HepG2 (cell line): ENCODE measurements at regions not wholly inside any gene's neighbourhood (a gene's known extent, or its start where the extent isn't known, plus 50 kb on each side); places are given as distances from the start of the nearest gene placed in this dataset.

Experiments
- ATAC-seq: fragments of 200-7000 bp; cut with Tn5 transposase; 3 replicates; pipeline ENCODE4 v1.9.1; 2020; ENCODE audit warnings: mild to moderate bottlenecking, moderate library complexity
- BruUV-seq: library from RNA; stranded (reverse); fragments of 400-500 nt; replicated peaks from 2 replicates; lab custom pipeline; 2021; lab: Mats Ljungman, UMichigan
- CTCF ChIA-PET: fragments of 300-600 bp; formaldehyde crosslinking; extraction: SDS; loops from one replicate; lab custom pipeline; 2021; ENCODE audit warnings: low total read pairs, inconsistent platforms, low intra/inter-chr PET ratio; lab: Yijun Ruan, JAX
- POLR2A ChIA-PET: fragments of 350-600 bp; sonication (Branson Sonifier 250); formaldehyde crosslinking; loops from one replicate; lab custom pipeline; 2020; ENCODE audit warnings: antibody characterized with exemption, inconsistent platforms; lab: Yijun Ruan, JAX
- DNase-seq: peaks from one replicate; pipeline ENCODE4 v3.0.0-alpha.2; 2015; ENCODE audit warnings: low spot score
- FAIRE-seq: peaks from 3 replicates; lab custom pipeline; 2011; peaks lifted over from hg19 to GRCh38; lab: Jason Lieb, UNC
- H2AFZ ChIP-seq: one replicate; pipeline ENCODE4 v1.6.1; 2011; ENCODE audit warnings: low read length, inconsistent platforms
- H3K27ac ChIP-seq: fragments of 300-600 bp; 3 replicates; pipeline ENCODE4 v1.8.0; 2011; ENCODE audit warnings: mixed run types, mild to moderate bottlenecking, mixed read lengths, low read length, inconsistent platforms; ENCODE audit not compliant: insufficient read depth; ENCODE audit errors: extremely low read length
- H3K27me3 ChIP-seq, 2 experiments: fragments of 200-600 bp in 1 of 2; 2 replicates in 1 of 2; 3 replicates in 1 of 2; pipeline versions ENCODE4 v1.6.0 to v1.8.0; 2011; ENCODE audit warnings: low read length in 2 of 2, mild to moderate bottlenecking in 2 of 2, moderate library complexity in 2 of 2, inconsistent platforms in 1 of 2; ENCODE audit not compliant: insufficient read depth in 2 of 2, control insufficient read depth in 1 of 2
- H3K36me3 ChIP-seq, 2 experiments: fragments of 200-600 bp in 1 of 2; replicated peaks in 1 of 2; 2 replicates in 1 of 2; 3 replicates in 1 of 2; pipeline versions ENCODE4 v1.5.1 to v1.8.0; 2011; ENCODE audit warnings: low read length in 2 of 2, inconsistent platforms in 1 of 2; ENCODE audit not compliant: insufficient read depth in 2 of 2, control insufficient read depth in 1 of 2
- H3K4me1 ChIP-seq: 2 replicates; pipeline ENCODE4 v1.5.1; 2012; ENCODE audit warnings: low read length, inconsistent platforms; ENCODE audit not compliant: insufficient read depth
- H3K4me2 ChIP-seq: 2 replicates; pipeline ENCODE4 v1.6.0; 2011; ENCODE audit warnings: low read depth, low read length, inconsistent platforms
- H3K4me3 ChIP-seq, 3 experiments: fragments of 200-600 bp in 1 of 3; sonication (generic), shearing (Covaris generic) in 1 of 3; replicated peaks in 1 of 3; 2 replicates each; pipeline ENCODE4 v1.5.1; 2011 to 2016; ENCODE audit warnings: low read length in 3 of 3, inconsistent platforms in 2 of 3, low read depth in 2 of 3, mild to moderate bottlenecking in 2 of 3, control low read depth in 1 of 3, mixed read lengths in 1 of 3; ENCODE audit not compliant: insufficient read depth in 1 of 3
- H3K79me2 ChIP-seq: one replicate; pipeline ENCODE4 v1.6.1; 2011; ENCODE audit warnings: low read length, inconsistent platforms; ENCODE audit not compliant: insufficient read depth
- H3K9ac ChIP-seq: 2 replicates; pipeline ENCODE4 v1.6.0; 2011; ENCODE audit warnings: mild to moderate bottlenecking, low read depth, low read length, inconsistent platforms; ENCODE audit not compliant: insufficient read depth
- H3K9me3 ChIP-seq: 2 replicates; pipeline ENCODE4 v1.5.1; 2012; ENCODE audit warnings: mild to moderate bottlenecking, low read length
- H4K20me1 ChIP-seq: 2 replicates; pipeline ENCODE4 v1.6.0; 2011; ENCODE audit warnings: inconsistent platforms, mild to moderate bottlenecking, low read length, moderate library complexity; ENCODE audit not compliant: insufficient read depth
- ARID2 ChIP-seq: sonication (generic); formaldehyde crosslinking; IDR thresholded peaks from 2 replicates; pipeline ENCODE4 v1.8.1; 2022; ENCODE audit warnings: mild to moderate bottlenecking, missing genetic modification reagents, borderline replicate concordance
- ARNT ChIP-seq: fragments of 450-650 bp; IDR thresholded peaks from 2 replicates; pipeline ENCODE4 v1.6.1; 2017
- KDM6A ChIP-seq: IDR thresholded peaks from 2 replicates; pipeline ENCODE4 v1.6.1; 2016; ENCODE audit warnings: low read depth
- NR2F6 ChIP-seq, 2 experiments: IDR thresholded peaks; 2 replicates each; pipeline ENCODE4 v1.6.1; 2016; ENCODE audit warnings: antibody characterized with exemption in 1 of 2, mild to moderate bottlenecking in 1 of 2
- SUZ12 ChIP-seq: fragments of 150-350 bp; IDR thresholded peaks from 2 replicates; pipeline ENCODE4 v1.6.1; 2014; ENCODE audit warnings: low read depth, low read length
- TCF7L2 ChIP-seq: IDR thresholded peaks from 2 replicates; pipeline ENCODE4 v1.6.1; 2011; ENCODE audit warnings: mild to moderate bottlenecking, low read depth, low read length, moderate library complexity
- ZFY ChIP-seq: sonication (generic); formaldehyde crosslinking; IDR thresholded peaks from 2 replicates; pipeline ENCODE4 v1.4.0; 2020; ENCODE audit warnings: missing genetic modification reagents
- WGBS: methylation state at CpG from one replicate; pipeline ENCODE4 v1.1.6; 2017; ENCODE audit warnings: low lambda C conversion rate; 5-methylcytosine and 5-hydroxymethylcytosine counted together
- in situ Hi-C: cut with HindIII; loops from 2 replicates; pipeline ENCODE4 v1.10.0; 2017; ENCODE audit warnings: low pct_unique_long_range_greater_than_20kb; ENCODE audit not compliant: extremely low pct_ligation_motif_present
- intact Hi-C: fragments of 100-400 bp; cut with micrococcal nuclease; formaldehyde crosslinking; loops from one replicate; pipeline ENCODE4 v1.10.0; 2022; ENCODE audit not compliant: unreplicated experiment
- TF ChIP-seq, protein P1 (sequence below): sonication (generic); formaldehyde crosslinking; IDR thresholded peaks from 2 replicates; pipeline ENCODE4 v1.5.1; 2020; ENCODE audit warnings: missing genetic modification reagents, mild to moderate bottlenecking, borderline replicate concordance
- TF ChIP-seq, protein P2 (sequence below): sonication (generic); formaldehyde crosslinking; IDR thresholded peaks from 2 replicates; pipeline ENCODE4 v1.5.1; 2020; ENCODE audit warnings: missing genetic modification reagents, mild to moderate bottlenecking, borderline replicate concordance
- TF ChIP-seq, protein P3 (sequence below): sonication (generic); formaldehyde crosslinking; IDR thresholded peaks from 2 replicates; pipeline ENCODE4 v1.4.0; 2020; ENCODE audit warnings: missing genetic modification reagents, borderline replicate concordance
- TF ChIP-seq, protein P4 (sequence below): sonication (generic); formaldehyde crosslinking; IDR thresholded peaks from 2 replicates; pipeline ENCODE4 v1.5.1; 2020; ENCODE audit warnings: mild to moderate bottlenecking, missing genetic modification reagents, moderate library complexity

DNA sequence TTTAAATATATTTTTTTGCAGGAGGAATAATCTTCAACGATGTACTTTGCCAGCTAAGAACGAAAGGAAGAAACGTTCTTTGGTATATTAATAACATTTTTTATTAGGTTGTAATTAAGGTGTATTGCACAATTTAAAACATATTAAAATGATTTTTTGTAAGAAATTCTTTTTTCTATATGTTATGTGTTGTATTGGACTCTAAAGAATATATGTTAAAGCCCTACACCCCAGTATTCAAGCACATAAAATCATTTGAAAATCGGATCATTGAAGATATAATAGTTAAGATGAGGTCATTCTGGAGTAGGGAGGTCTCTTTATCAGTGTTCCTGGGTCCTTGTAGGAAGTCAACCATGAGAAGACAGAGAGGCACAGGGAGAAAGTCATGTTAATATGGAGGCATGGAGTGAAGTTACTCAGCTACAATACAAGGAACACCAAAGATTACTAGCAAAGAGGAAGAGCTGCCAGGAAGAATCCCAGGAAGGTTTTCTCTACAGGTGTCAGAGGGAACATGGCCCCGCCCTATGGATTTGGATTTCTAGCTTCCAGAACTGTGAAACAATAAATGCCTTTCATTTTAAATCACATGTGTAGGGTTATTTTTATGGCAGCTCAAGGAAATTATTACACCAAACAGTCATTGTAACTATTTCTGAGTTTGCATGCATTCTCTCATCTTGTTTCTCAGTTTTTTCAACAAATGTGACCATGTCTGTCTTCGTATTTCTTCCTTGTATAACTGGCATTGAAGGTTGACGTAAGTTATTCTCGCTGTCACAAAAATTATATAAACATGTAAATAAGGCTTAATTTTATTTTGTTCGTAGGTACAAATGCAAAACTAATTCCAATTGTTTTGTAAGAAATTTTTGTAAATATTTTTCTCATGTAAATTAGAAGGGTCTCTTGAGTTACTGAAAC, 75.4 kb upstream of the VPREB1 start:
- in situ Hi-C loops: no loop called here
- FAIRE-seq (no peak), ATAC-seq (no peak), DNase-seq (no peak)
- Histone ChIP-seq H3K9ac (no peak overlapping the region), H3K79me2 (no peaks in the 10 kb centered on the region), H2AFZ (no peak overlapping the region), H3K4me2 (peak overlapping the region; percentile 42; the same call in 1 of the 2 replicates), H3K27ac (no peak overlapping the region), H4K20me1 (no peaks in the 10 kb centered on the region), H3K36me3 (no peaks in the 10 kb centered on the region), H3K4me3 (no peak overlapping the region), H3K4me1 (peaks cover 5% of the 10 kb centered on the region; the same call in 1 of the 2 replicates), H3K9me3 (no peaks in the 10 kb centered on the region), H3K27me3 (peaks cover 0 to 10% of the 10 kb centered on the region in 2 experiments; a peak in 1 of 5 replicates)
- TF ChIP-seq, protein P1, sequence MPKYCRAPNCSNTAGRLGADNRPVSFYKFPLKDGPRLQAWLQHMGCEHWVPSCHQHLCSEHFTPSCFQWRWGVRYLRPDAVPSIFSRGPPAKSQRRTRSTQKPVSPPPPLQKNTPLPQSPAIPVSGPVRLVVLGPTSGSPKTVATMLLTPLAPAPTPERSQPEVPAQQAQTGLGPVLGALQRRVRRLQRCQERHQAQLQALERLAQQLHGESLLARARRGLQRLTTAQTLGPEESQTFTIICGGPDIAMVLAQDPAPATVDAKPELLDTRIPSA (CRISPR knock-in tag): no peak
- TF ChIP-seq NR2F6 (IDR thresholded peaks at IDR 0.05) (no peak), NR2F6 (CRISPR knock-in tag; IDR thresholded peaks at IDR 0.05) (no peak), SUZ12 (no peak), ARNT (no peak), TCF7L2 (no peak), KDM6A (CRISPR knock-in tag) (no peak), ARID2 (CRISPR knock-in tag) (no peak), ZFY (CRISPR knock-in tag) (no peak)
- TF ChIP-seq, protein P2, sequence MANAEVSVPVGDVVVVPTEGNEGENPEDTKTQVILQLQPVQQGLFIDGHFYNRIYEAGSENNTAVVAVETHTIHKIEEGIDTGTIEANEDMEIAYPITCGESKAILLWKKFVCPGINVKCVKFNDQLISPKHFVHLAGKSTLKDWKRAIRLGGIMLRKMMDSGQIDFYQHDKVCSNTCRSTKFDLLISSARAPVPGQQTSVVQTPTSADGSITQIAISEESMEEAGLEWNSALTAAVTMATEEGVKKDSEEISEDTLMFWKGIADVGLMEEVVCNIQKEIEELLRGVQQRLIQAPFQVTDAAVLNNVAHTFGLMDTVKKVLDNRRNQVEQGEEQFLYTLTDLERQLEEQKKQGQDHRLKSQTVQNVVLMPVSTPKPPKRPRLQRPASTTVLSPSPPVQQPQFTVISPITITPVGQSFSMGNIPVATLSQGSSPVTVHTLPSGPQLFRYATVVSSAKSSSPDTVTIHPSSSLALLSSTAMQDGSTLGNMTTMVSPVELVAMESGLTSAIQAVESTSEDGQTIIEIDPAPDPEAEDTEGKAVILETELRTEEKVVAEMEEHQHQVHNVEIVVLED (CRISPR knock-in tag): no peak
- TF ChIP-seq, protein P3, sequence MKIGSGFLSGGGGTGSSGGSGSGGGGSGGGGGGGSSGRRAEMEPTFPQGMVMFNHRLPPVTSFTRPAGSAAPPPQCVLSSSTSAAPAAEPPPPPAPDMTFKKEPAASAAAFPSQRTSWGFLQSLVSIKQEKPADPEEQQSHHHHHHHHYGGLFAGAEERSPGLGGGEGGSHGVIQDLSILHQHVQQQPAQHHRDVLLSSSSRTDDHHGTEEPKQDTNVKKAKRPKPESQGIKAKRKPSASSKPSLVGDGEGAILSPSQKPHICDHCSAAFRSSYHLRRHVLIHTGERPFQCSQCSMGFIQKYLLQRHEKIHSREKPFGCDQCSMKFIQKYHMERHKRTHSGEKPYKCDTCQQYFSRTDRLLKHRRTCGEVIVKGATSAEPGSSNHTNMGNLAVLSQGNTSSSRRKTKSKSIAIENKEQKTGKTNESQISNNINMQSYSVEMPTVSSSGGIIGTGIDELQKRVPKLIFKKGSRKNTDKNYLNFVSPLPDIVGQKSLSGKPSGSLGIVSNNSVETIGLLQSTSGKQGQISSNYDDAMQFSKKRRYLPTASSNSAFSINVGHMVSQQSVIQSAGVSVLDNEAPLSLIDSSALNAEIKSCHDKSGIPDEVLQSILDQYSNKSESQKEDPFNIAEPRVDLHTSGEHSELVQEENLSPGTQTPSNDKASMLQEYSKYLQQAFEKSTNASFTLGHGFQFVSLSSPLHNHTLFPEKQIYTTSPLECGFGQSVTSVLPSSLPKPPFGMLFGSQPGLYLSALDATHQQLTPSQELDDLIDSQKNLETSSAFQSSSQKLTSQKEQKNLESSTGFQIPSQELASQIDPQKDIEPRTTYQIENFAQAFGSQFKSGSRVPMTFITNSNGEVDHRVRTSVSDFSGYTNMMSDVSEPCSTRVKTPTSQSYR (CRISPR knock-in tag): no peak
- TF ChIP-seq, protein P4, sequence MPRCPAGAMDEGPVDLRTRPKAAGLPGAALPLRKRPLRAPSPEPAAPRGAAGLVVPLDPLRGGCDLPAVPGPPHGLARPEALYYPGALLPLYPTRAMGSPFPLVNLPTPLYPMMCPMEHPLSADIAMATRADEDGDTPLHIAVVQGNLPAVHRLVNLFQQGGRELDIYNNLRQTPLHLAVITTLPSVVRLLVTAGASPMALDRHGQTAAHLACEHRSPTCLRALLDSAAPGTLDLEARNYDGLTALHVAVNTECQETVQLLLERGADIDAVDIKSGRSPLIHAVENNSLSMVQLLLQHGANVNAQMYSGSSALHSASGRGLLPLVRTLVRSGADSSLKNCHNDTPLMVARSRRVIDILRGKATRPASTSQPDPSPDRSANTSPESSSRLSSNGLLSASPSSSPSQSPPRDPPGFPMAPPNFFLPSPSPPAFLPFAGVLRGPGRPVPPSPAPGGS (CRISPR knock-in tag): no peak
- WGBS: 26% methylated on average over 9 of the region's 9 CpGs
- no TSS peak for BruUV-seq
- intact Hi-C loops: no loop called here
- ChIA-PET CTCF (no interaction called here), POLR2A (no interaction called here)
